ENCODE measurements at regions not wholly inside any gene's neighbourhood (a gene's known extent, or its start where the extent isn't known, plus 50 kb on each side); places are given as distances from the start of the nearest gene placed in this dataset.

DNA sequence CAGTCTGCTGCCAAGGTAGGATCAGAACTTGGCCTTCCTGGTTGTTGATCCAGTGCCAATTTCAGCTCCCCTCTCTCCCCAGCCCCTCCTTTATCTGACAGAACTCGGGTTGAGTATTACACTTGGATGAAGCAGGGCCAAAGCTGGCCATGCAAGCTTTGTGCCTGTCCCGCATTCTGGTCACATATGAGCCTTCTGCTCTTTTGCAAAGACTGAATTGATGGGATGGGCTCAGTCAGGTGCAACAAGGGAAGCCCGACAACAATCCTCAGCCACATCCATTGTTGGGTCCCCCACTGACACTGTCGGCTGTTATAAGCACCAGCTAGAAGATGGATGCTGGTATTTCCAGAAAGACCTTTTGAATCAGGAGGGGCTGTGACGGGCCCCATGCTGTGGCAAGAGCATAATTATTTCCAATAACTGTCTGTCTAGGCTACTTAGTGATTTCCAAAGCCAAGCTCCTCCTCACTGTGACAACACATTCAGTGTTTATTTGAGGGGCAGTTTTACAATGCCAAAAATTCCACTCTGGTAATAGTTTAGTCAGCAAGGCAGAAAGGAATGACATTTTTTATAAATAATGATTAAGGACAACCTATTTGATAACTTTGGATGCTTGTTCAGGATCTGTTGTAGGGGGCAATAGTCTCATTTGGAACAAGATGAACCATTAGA is 146.8 kb upstream of the FRMD4B start:
- Histone ChIP-seq H3K9ac (ENCODE audit: low read length) (no peak overlapping the region), H3K4me3 (ENCODE audit: low read depth, low read length) (no peak overlapping the region), H3K27me3 (ENCODE audit: control insufficient read depth, insufficient read depth, low read length) (0 out of 2 replicates have a peak, but pooled peaks cover 4% of the 10 kb centered on the region), H3K9me3 (ENCODE audit: control insufficient read depth, insufficient read depth, low read depth, low read length) (no peaks in the 10 kb centered on the region), H3K27ac (ENCODE audit: low read depth, low read length) (no peak overlapping the region), H3K4me1 (ENCODE audit: control insufficient read depth, insufficient read depth, low read length) (no peaks in the 10 kb centered on the region), H3K36me3 (ENCODE audit: control insufficient read depth, insufficient read depth, low read length) (no peaks in the 10 kb centered on the region)

- H3K27me3 ChIP-seq (ENCODE audit: control insufficient read depth, insufficient read depth, low read length), result no peaks in the 10 kb centered on the region
Measured at GRCh38 chr3:69531576-69532546, 146.0 kb upstream of the FRMD4B start.

GRCh38 chr3:69530554-69530953 is 144.7 kb upstream of the FRMD4B start:
- H3K27ac ChIP-seq (ENCODE audit: low read depth, low read length), result no peak overlapping the region
- H3K9me3 ChIP-seq (ENCODE audit: control insufficient read depth, insufficient read depth, low read depth, low read length), result no peaks in the 10 kb centered on the region
- H3K36me3 ChIP-seq (ENCODE audit: control insufficient read depth, insufficient read depth, low read length), result no peaks in the 10 kb centered on the region
- no peaks in the 10 kb centered on the region for H3K27me3 ChIP-seq (ENCODE audit: control insufficient read depth, insufficient read depth, low read length)
- no peaks in the 10 kb centered on the region for H3K4me1 ChIP-seq (ENCODE audit: control insufficient read depth, insufficient read depth, low read length)
- no peak overlapping the region for H3K9ac ChIP-seq (ENCODE audit: low read length)
- no peak overlapping the region for H3K4me3 ChIP-seq (ENCODE audit: low read depth, low read length)

More at GRCh38 chr3:69531576-69532546, 146.0 kb upstream of the FRMD4B start:
- no peak overlapping the region for H3K4me3 ChIP-seq (ENCODE audit: low read depth, low read length)
- no peaks in the 10 kb centered on the region for H3K36me3 ChIP-seq (ENCODE audit: control insufficient read depth, insufficient read depth, low read length)
- H3K4me1 ChIP-seq (ENCODE audit: control insufficient read depth, insufficient read depth, low read length), result no peaks in the 10 kb centered on the region
- H3K9me3 ChIP-seq (ENCODE audit: control insufficient read depth, insufficient read depth, low read depth, low read length), result no peaks in the 10 kb centered on the region
- H3K9ac ChIP-seq (ENCODE audit: low read length), result no peak overlapping the region
- no peak overlapping the region for H3K27ac ChIP-seq (ENCODE audit: low read depth, low read length)

DNA sequence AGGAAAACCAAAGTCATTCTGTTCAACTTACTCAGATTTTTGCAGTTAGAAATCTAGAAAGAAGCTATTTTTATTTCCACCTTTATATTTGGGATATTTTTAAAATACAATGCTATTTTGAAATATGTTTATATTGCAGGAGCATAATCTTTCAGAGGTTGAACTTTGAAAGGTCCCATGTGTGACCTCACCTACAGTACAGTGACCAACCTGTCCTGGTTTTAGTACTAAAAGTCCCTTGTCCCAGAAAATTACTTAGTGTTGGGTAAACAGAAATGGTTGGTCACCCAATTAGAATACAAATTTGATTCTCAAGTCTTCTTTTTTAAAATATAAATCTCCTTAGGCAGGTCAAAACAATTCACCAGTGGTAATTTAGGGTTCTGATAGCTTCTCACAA is 141.6 kb upstream of the FRMD4B start:
- Histone ChIP-seq H3K9ac (ENCODE audit: low read length) (no peak overlapping the region), H3K4me1 (ENCODE audit: control insufficient read depth, insufficient read depth, low read length) (no peaks in the 10 kb centered on the region), H3K4me3 (ENCODE audit: low read depth, low read length) (no peak overlapping the region), H3K27me3 (ENCODE audit: control insufficient read depth, insufficient read depth, low read length) (no peaks in the 10 kb centered on the region), H3K27ac (ENCODE audit: low read depth, low read length) (no peak overlapping the region), H3K9me3 (ENCODE audit: control insufficient read depth, insufficient read depth, low read depth, low read length) (no peaks in the 10 kb centered on the region), H3K36me3 (ENCODE audit: control insufficient read depth, insufficient read depth, low read length) (no peaks in the 10 kb centered on the region)

GRCh38 chr3:69524816-69525215 is 138.9 kb upstream of the FRMD4B start:
- Histone ChIP-seq H3K36me3 (ENCODE audit: control insufficient read depth, insufficient read depth, low read length) (no peaks in the 10 kb centered on the region), H3K4me1 (ENCODE audit: control insufficient read depth, insufficient read depth, low read length) (no peaks in the 10 kb centered on the region), H3K27ac (ENCODE audit: low read depth, low read length) (no peak overlapping the region), H3K9ac (ENCODE audit: low read length) (no peak overlapping the region), H3K4me3 (ENCODE audit: low read depth, low read length) (no peak overlapping the region), H3K27me3 (ENCODE audit: control insufficient read depth, insufficient read depth, low read length) (no peaks in the 10 kb centered on the region), H3K9me3 (ENCODE audit: control insufficient read depth, insufficient read depth, low read depth, low read length) (no peaks in the 10 kb centered on the region)

DNA sequence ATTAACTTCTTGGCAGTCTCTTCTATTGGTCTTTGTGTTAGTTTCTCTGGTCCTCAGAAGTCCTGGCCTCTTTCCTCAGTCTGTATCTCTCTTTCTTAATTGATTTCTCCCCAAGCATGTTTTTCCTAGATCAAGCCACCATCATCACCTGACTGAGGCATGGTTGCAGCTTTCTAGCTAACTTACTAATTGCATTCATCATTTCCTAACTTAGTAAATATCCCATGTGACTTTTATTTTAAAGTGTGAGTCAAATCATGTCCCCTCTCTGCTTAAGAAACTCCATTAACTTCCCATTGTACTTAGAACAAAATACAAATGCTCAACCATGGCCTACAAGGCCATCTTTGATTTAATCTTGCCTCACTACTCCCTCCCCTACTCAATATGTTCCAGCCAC is 135.4 kb upstream of the FRMD4B start:
- Histone ChIP-seq H3K4me1 (ENCODE audit: control insufficient read depth, insufficient read depth, low read length) (no peaks in the 10 kb centered on the region), H3K27ac (ENCODE audit: low read depth, low read length) (no peak overlapping the region), H3K27me3 (ENCODE audit: control insufficient read depth, insufficient read depth, low read length) (no peaks in the 10 kb centered on the region), H3K9me3 (ENCODE audit: control insufficient read depth, insufficient read depth, low read depth, low read length) (no peaks in the 10 kb centered on the region), H3K36me3 (ENCODE audit: control insufficient read depth, insufficient read depth, low read length) (no peaks in the 10 kb centered on the region), H3K4me3 (ENCODE audit: low read depth, low read length) (no peak overlapping the region), H3K9ac (ENCODE audit: low read length) (no peak overlapping the region)

DNA sequence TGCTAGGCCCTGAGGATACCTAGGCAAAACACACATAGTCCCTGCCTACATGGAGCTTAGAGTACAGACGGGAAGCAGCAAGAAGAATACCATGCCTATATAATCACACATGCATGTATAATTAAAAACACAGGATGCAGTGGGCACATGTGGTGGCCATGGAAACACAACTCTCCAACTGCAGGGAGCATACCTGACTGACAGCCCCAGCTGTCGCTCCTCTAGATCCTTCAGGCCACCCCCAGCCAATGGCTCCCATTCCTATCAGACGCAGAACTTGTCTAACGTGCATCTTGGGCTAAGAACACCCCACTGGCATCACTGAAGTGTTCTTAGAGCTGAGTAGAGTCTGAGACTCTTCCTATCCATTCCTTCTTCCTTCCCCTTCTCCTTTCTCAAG is 125.5 kb upstream of the FRMD4B start:
- Histone ChIP-seq H3K27ac (ENCODE audit: low read depth, low read length) (no peak overlapping the region), H3K4me3 (ENCODE audit: low read depth, low read length) (no peak overlapping the region), H3K4me1 (ENCODE audit: control insufficient read depth, insufficient read depth, low read length) (no peaks in the 10 kb centered on the region), H3K27me3 (ENCODE audit: control insufficient read depth, insufficient read depth, low read length) (no peaks in the 10 kb centered on the region), H3K9me3 (ENCODE audit: control insufficient read depth, insufficient read depth, low read depth, low read length) (no peaks in the 10 kb centered on the region; the same call in 1 of the 2 replicates), H3K36me3 (ENCODE audit: control insufficient read depth, insufficient read depth, low read length) (no peaks in the 10 kb centered on the region), H3K9ac (ENCODE audit: low read length) (no peak overlapping the region)

DNA sequence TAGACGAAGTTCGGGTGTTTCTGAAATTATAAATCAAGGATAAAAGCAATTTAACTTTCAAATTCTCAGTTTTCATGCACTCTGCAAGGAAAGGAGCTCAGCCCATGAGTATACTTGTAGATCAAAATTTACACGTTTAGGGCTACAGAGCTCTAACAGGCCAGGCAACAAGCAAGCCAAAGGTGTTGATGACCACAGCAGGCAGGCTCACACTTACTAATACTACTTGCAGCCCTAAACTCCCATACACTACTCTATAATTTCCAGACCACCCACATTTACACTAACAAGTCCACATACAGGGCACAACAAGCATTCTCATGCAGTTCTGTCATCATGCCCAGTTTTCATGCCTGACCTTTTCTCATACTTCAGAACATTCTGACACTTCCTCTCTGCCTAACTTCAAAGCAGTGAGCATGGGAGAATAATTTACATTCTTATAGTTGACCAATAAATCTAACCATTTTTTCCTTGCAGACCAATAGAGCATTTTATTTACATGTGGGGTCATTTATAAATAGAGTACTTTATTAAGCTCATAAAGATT is 124.7 kb upstream of the FRMD4B start:
- Histone ChIP-seq H3K9ac (ENCODE audit: low read length) (no peak overlapping the region), H3K4me3 (ENCODE audit: low read depth, low read length) (no peak overlapping the region), H3K36me3 (ENCODE audit: control insufficient read depth, insufficient read depth, low read length) (no peaks in the 10 kb centered on the region), H3K27me3 (ENCODE audit: control insufficient read depth, insufficient read depth, low read length) (no peaks in the 10 kb centered on the region), H3K9me3 (ENCODE audit: control insufficient read depth, insufficient read depth, low read depth, low read length) (no peaks in the 10 kb centered on the region; the same call in 1 of the 2 replicates), H3K4me1 (ENCODE audit: control insufficient read depth, insufficient read depth, low read length) (0 out of 2 replicates have a peak, but pooled peaks cover 5% of the 10 kb centered on the region), H3K27ac (ENCODE audit: low read depth, low read length) (no peak overlapping the region)

DNA sequence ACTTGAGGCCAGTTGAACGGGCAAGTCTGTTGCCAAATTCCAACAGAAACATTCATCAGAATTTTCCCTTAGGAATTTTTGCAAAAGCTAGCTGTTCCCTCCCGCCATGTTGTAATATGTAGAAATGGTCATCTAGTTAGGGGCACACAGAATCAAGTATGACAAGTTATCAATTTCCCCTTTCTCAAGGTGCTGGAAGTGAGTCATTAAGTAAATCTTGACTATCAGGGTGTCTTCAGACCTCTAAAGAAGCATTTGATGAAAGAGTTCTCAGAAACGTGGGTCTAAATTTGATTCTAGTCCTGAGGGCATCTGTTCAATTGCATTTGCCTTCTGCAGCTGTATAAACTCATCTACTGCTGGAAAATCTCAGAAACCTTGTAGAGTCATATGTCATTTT is 123.4 kb upstream of the FRMD4B start:
- no peak overlapping the region for H3K4me3 ChIP-seq (ENCODE audit: low read depth, low read length)
- H3K9ac ChIP-seq (ENCODE audit: low read length), result no peak overlapping the region
- 0 out of 2 replicates have a peak, but pooled peaks cover 6% of the 10 kb centered on the region for H3K4me1 ChIP-seq (ENCODE audit: control insufficient read depth, insufficient read depth, low read length)
- no peaks in the 10 kb centered on the region; the same call in 1 of the 2 replicates for H3K9me3 ChIP-seq (ENCODE audit: control insufficient read depth, insufficient read depth, low read depth, low read length)
- H3K36me3 ChIP-seq (ENCODE audit: control insufficient read depth, insufficient read depth, low read length), result no peaks in the 10 kb centered on the region
- H3K27me3 ChIP-seq (ENCODE audit: control insufficient read depth, insufficient read depth, low read length), result no peaks in the 10 kb centered on the region
- no peak overlapping the region for H3K27ac ChIP-seq (ENCODE audit: low read depth, low read length)

- Histone ChIP-seq H3K4me3 (ENCODE audit: low read depth, low read length) (no peak overlapping the region), H3K27me3 (ENCODE audit: control insufficient read depth, insufficient read depth, low read length) (no peaks in the 10 kb centered on the region), H3K4me1 (ENCODE audit: control insufficient read depth, insufficient read depth, low read length) (0 out of 2 replicates have a peak, but pooled peaks cover 6% of the 10 kb centered on the region), H3K27ac (ENCODE audit: low read depth, low read length) (no peak overlapping the region), H3K9me3 (ENCODE audit: control insufficient read depth, insufficient read depth, low read depth, low read length) (no peaks in the 10 kb centered on the region), H3K36me3 (ENCODE audit: control insufficient read depth, insufficient read depth, low read length) (no peaks in the 10 kb centered on the region), H3K9ac (ENCODE audit: low read length) (no peak overlapping the region)
Measured at GRCh38 chr3:69505770-69506407, 120.0 kb upstream of the FRMD4B start.
